SU-DHL-6 (cell line): ENCODE measurements at regions not wholly inside any gene's neighbourhood (a gene's known extent, or its start where the extent isn't known, plus 50 kb on each side); places are given as distances from the start of the nearest gene placed in this dataset.

ENCODE experiments used
- H2AFZ ChIP-seq: fragments of 200-600 bp; sonication (generic); 2 replicates; pipeline ENCODE4 v1.6.1; 2014; ENCODE audit warnings: low read depth, mild to moderate bottlenecking, moderate library complexity, mixed read lengths, antibody characterized with exemption, low read length; ENCODE audit not compliant: severe bottlenecking
- H3F3A ChIP-seq: fragments of 200-600 bp; shearing (Covaris generic); 2 replicates; pipeline ENCODE4 v1.6.0; 2016; ENCODE audit warnings: antibody characterized with exemption, mild to moderate bottlenecking; ENCODE audit not compliant: insufficient read depth
- H3K27ac ChIP-seq: fragments of 200-600 bp; sonication (generic); 2 replicates; pipeline ENCODE4 v1.5.1; 2016; ENCODE audit warnings: low read depth, mild to moderate bottlenecking, low read length, moderate library complexity, mixed read lengths
- H3K27me3 ChIP-seq: fragments of 200-600 bp; sonication (generic), shearing (Covaris generic); 2 replicates; pipeline ENCODE4 v1.6.0; 2014; ENCODE audit warnings: mild to moderate bottlenecking, low read length
- H3K36me3 ChIP-seq: fragments of 200-600 bp; sonication (generic); 2 replicates; pipeline ENCODE4 v1.6.1; 2014; ENCODE audit warnings: mild to moderate bottlenecking, low read length, mixed read lengths
- H3K4me2 ChIP-seq: fragments of 300-600, 200-600 bp; shearing (Covaris generic), sonication (generic); 2 replicates; pipeline ENCODE4 v1.6.0; 2014; ENCODE audit warnings: low read length, low read depth, mild to moderate bottlenecking; ENCODE audit not compliant: poor library complexity, severe bottlenecking
- H3K4me3 ChIP-seq: fragments of 200-600 bp; sonication (generic); 2 replicates; pipeline ENCODE4 v1.5.1; 2014; ENCODE audit warnings: antibody characterized with exemption, low read length, mild to moderate bottlenecking, mixed read lengths; ENCODE audit not compliant: insufficient read depth, poor library complexity, severe bottlenecking
- H3K79me2 ChIP-seq: fragments of 200-600 bp; sonication (generic); 2 replicates; pipeline ENCODE4 v1.6.1; 2014; ENCODE audit warnings: mild to moderate bottlenecking, low read length, moderate library complexity; ENCODE audit not compliant: insufficient read depth
- H3K9ac ChIP-seq: fragments of 200-600 bp; sonication (generic); 2 replicates; pipeline ENCODE4 v1.7.0; 2014; ENCODE audit warnings: mild to moderate bottlenecking, low read length
- H3K9me2 ChIP-seq: fragments of 200-600 bp; sonication (generic); replicated peaks from 2 replicates; pipeline ENCODE4 v1.6.1; 2014; ENCODE audit warnings: low read length; ENCODE audit not compliant: insufficient read depth
- H3K9me3 ChIP-seq: fragments of 200-600 bp; sonication (generic); 2 replicates; pipeline ENCODE4 v1.6.1; 2014; ENCODE audit warnings: low read length, mixed read lengths; ENCODE audit not compliant: insufficient read depth
- H4K20me1 ChIP-seq: fragments of 200-600 bp; sonication (generic); 2 replicates; pipeline ENCODE4 v1.6.1; 2014; ENCODE audit warnings: low read depth, mild to moderate bottlenecking, antibody characterized with exemption, low read length, moderate library complexity, mixed read lengths
- EZH2phosphoT487 ChIP-seq: fragments of 200-600 bp; sonication (generic), shearing (Covaris generic); conservative IDR thresholded peaks from 2 replicates; pipeline ENCODE4 v1.6.1; 2018; ENCODE audit warnings: mild to moderate bottlenecking, antibody characterized with exemption, low read length, moderate library complexity, mixed read lengths
- TF ChIP-seq, protein P1 (sequence below): fragments of 200-600 bp; sonication (generic); IDR thresholded peaks from one replicate; pipeline ENCODE4 v1.5.1; 2017; ENCODE audit warnings: antibody characterized with exemption, mild to moderate bottlenecking, low read length, moderate library complexity; ENCODE audit not compliant: insufficient read depth, poor library complexity, severe bottlenecking

DNA sequence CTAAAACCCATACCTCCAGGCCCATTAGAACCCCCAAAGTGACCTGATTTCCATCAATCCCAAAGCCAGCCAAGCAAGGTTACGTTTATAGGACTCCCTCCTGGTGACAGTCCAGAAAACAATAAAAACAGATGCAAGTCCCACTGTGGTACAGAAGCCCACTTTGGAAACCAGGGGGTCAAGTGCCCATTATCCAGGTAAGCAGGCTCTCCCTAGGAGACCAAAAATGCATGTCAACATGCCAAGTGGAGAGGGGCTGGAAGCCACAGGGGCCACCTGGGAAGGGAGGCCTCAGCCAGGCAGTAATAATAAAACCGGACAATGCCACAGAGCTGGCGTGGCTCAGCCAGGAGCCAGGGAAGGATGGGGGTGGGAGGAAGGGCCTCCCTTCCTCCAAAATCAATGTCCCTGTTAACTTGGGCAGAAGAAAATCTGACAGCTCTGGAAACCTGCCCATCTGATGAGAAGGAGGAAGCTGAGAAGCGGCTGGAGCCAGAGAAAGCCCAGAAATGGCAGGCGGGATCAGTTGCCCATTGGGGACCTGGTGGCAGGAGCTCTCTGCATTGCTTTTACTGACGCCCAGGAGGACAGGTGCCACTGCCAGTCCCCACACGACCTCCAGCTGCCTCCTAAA lies 160.4 kb downstream of the ZIC5 start:
- Histone ChIP-seq H4K20me1 (no peaks in the 10 kb centered on the region), H3K9me2 (no peaks in the 10 kb centered on the region), H3K27ac (no peak overlapping the region)

DNA sequence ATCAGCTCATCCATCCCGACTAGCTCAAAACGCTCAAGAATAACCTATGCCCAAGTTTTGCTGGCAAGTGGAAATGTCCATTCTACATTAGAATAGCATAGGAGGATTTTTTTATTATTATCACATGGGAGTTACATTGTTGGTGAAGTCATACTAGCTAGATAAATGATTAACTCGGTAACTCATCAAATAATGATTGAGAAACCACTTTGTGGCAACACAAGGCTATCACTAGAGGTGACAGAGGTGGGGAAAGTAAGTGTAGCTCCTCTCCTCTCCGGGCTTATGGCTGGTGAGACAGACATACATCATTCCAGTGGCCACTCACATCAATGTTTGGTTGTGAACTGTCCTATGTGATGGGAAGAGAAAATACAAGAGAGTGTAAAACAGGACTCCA lies 161.6 kb downstream of the ZIC5 start:
- no peaks in the 10 kb centered on the region for H3F3A ChIP-seq
- no peak overlapping the region for H3K4me2 ChIP-seq
- no peaks in the 10 kb centered on the region for H3K36me3 ChIP-seq
- H3K9me3 ChIP-seq, result no peaks in the 10 kb centered on the region
- no peak overlapping the region for H2AFZ ChIP-seq
- no peaks in the 10 kb centered on the region; the same call in 1 of the 2 replicates for H3K27me3 ChIP-seq
- H3K9ac ChIP-seq, result no peak overlapping the region
- no peak overlapping the region for H3K4me3 ChIP-seq
- no peaks in the 10 kb centered on the region for H3K9me2 ChIP-seq
- no peak overlapping the region for H3K27ac ChIP-seq
- no peaks in the 10 kb centered on the region for H4K20me1 ChIP-seq
- no peaks in the 10 kb centered on the region for H3K79me2 ChIP-seq
- TF ChIP-seq, protein P1, sequence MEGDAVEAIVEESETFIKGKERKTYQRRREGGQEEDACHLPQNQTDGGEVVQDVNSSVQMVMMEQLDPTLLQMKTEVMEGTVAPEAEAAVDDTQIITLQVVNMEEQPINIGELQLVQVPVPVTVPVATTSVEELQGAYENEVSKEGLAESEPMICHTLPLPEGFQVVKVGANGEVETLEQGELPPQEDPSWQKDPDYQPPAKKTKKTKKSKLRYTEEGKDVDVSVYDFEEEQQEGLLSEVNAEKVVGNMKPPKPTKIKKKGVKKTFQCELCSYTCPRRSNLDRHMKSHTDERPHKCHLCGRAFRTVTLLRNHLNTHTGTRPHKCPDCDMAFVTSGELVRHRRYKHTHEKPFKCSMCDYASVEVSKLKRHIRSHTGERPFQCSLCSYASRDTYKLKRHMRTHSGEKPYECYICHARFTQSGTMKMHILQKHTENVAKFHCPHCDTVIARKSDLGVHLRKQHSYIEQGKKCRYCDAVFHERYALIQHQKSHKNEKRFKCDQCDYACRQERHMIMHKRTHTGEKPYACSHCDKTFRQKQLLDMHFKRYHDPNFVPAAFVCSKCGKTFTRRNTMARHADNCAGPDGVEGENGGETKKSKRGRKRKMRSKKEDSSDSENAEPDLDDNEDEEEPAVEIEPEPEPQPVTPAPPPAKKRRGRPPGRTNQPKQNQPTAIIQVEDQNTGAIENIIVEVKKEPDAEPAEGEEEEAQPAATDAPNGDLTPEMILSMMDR, result no peak
- no peak for TF ChIP-seq EZH2phosphoT487

More for the DNA sequence above, 160.4 kb downstream of the ZIC5 start:
- Histone ChIP-seq H3K4me3 (no peak overlapping the region), H3F3A (no peaks in the 10 kb centered on the region), H3K27me3 (no peaks in the 10 kb centered on the region; the same call in 1 of the 2 replicates), H3K36me3 (no peaks in the 10 kb centered on the region), H2AFZ (no peak overlapping the region), H3K4me2 (no peak overlapping the region), H3K79me2 (no peaks in the 10 kb centered on the region), H3K9me3 (no peaks in the 10 kb centered on the region), H3K9ac (no peak overlapping the region)
- TF ChIP-seq, protein P1, result no peak
- no peak for TF ChIP-seq EZH2phosphoT487

DNA sequence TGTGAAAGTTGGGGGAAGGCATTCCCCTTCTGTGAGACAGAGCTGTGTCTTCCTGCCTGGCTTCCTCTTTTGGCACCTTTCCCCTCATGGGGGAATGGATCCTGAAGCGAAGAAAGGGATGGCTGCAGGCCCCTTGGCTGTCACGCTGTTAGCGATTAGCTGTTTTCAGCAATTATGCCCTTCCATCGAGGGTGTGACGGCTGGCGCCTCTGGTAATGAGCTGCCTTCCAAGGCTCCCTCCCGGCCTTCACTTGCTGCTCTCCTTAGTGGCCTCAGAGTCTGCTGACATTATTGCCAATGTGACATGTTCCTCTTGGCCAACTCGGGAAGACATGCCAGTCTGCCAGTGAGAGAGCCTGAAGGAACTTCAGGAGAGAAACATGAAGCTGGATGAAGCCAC lies 162.1 kb downstream of the ZIC5 start:
- no peaks in the 10 kb centered on the region for H3K79me2 ChIP-seq
- no peak overlapping the region for H2AFZ ChIP-seq
- no peaks in the 10 kb centered on the region; the same call in 1 of the 2 replicates for H3K27me3 ChIP-seq
- H3K9ac ChIP-seq, result no peak overlapping the region
- no peak overlapping the region for H3K4me3 ChIP-seq
- no peaks in the 10 kb centered on the region for H3F3A ChIP-seq
- no peaks in the 10 kb centered on the region for H3K9me3 ChIP-seq
- no peaks in the 10 kb centered on the region for H4K20me1 ChIP-seq
- no peak for TF ChIP-seq EZH2phosphoT487
- TF ChIP-seq, protein P1, result no peak
- H3K4me2 ChIP-seq, result no peak overlapping the region
- no peaks in the 10 kb centered on the region for H3K9me2 ChIP-seq
- no peak overlapping the region for H3K27ac ChIP-seq
- H3K36me3 ChIP-seq, result no peaks in the 10 kb centered on the region
